ENCODE measurements at regions not wholly inside any gene's neighbourhood (a gene's known extent, or its start where the extent isn't known, plus 50 kb on each side); places are given as distances from the start of the nearest gene placed in this dataset.

GRCh38 chr6:16947375-16948015 is 154.4 kb upstream of the STMND1 start:
- Histone ChIP-seq H3K36me3 (no peaks in the 10 kb centered on the region), H3K27ac (replicated peaks in 1 of 4) (peak overlapping the region in 1 of 4 donors; percentile 24), H3K9me3 (no peaks in the 10 kb centered on the region), H3K4me1 (peaks cover 0 to 19% (median 14%) of the 10 kb centered on the region in 4 donors), H3K27me3 (no peaks in the 10 kb centered on the region), H3K4me3 (no peak overlapping the region)
- 10% methylated on average over 4 of the region's 4 CpGs for WGBS
- no peak for DNase-seq (ENCODE audit: extremely low spot score)
- intact Hi-C loops (cut with DNase I), result no loop called here
- TF ChIP-seq POLR2A (IDR thresholded peaks at IDR 0.05; ENCODE audit: low read depth) (no peak), POLR2AphosphoS5 (IDR thresholded peaks at IDR 0.05) (peak; percentile 43)

GRCh38 chr6:16944596-16944995 is 157.3 kb upstream of the STMND1 start:
- peaks cover 0 to 19% (median 14%) of the 10 kb centered on the region in 4 donors for H3K4me1 ChIP-seq
- H3K4me3 ChIP-seq, result no peak overlapping the region
- H3K27ac ChIP-seq (replicated peaks in 1 of 4), result no peak overlapping the region
- peaks cover 0 to 5% (median 0%) of the 10 kb centered on the region in 4 donors for H3K27me3 ChIP-seq
- H3K9me3 ChIP-seq, result no peaks in the 10 kb centered on the region
- no peak for TF ChIP-seq POLR2AphosphoS5 (IDR thresholded peaks at IDR 0.05)
- TF ChIP-seq CTCF (IDR thresholded peaks at IDR 0.05), result no peak
- TF ChIP-seq POLR2A (IDR thresholded peaks at IDR 0.05; ENCODE audit: low read depth), result no peak
- TF ChIP-seq EP300 (IDR thresholded peaks at IDR 0.05), result no peak
- 89% methylated on average over 3 of the region's 3 CpGs for WGBS
- H3K36me3 ChIP-seq, result no peaks in the 10 kb centered on the region
- intact Hi-C loops (cut with DNase I), result no loop called here
- DNase-seq (ENCODE audit: extremely low spot score), result no peak

- intact Hi-C loops (cut with DNase I), result no loop called here
- Histone ChIP-seq H3K4me1 (no peaks in the 10 kb centered on the region), H3K36me3 (no peaks in the 10 kb centered on the region), H3K9me3 (no peaks in the 10 kb centered on the region), H3K27me3 (peaks cover 0 to 6% (median 0%) of the 10 kb centered on the region in 4 donors), H3K4me3 (no peak overlapping the region), H3K27ac (replicated peaks in 1 of 4) (no peak overlapping the region)
- TF ChIP-seq POLR2AphosphoS5 (IDR thresholded peaks at IDR 0.05) (no peak), CTCF (IDR thresholded peaks at IDR 0.05) (no peak), EP300 (IDR thresholded peaks at IDR 0.05) (no peak), POLR2A (IDR thresholded peaks at IDR 0.05; ENCODE audit: low read depth) (no peak)
- no peak for DNase-seq (ENCODE audit: extremely low spot score)
- WGBS, result 62% methylated on average over 5 of the region's 5 CpGs
These were observed 162.0 kb upstream of the STMND1 start for GRCh38 chr6:16939839-16940238.

- Histone ChIP-seq H3K4me1 (no peaks in the 10 kb centered on the region), H3K27me3 (peaks cover 0 to 6% (median 0%) of the 10 kb centered on the region in 4 donors), H3K36me3 (no peaks in the 10 kb centered on the region), H3K9me3 (no peaks in the 10 kb centered on the region), H3K4me3 (no peak overlapping the region), H3K27ac (replicated peaks in 1 of 4) (no peak overlapping the region)
- no peak for TF ChIP-seq POLR2A (IDR thresholded peaks at IDR 0.05; ENCODE audit: low read depth)
- TF ChIP-seq CTCF (IDR thresholded peaks at IDR 0.05), result no peak
- TF ChIP-seq POLR2AphosphoS5 (IDR thresholded peaks at IDR 0.05), result no peak
- TF ChIP-seq EP300 (IDR thresholded peaks at IDR 0.05), result no peak
- intact Hi-C loops (cut with DNase I), result no loop called here
- no peak for DNase-seq (ENCODE audit: extremely low spot score)
- 79% methylated on average over 7 of the region's 7 CpGs for WGBS
These were observed 162.5 kb upstream of the STMND1 start for GRCh38 chr6:16939351-16939750.

- WGBS, result 90% methylated on average over 3 of the region's 3 CpGs
- H3K27me3 ChIP-seq, result peaks cover 0 to 6% (median 0%) of the 10 kb centered on the region in 4 donors
- H3K36me3 ChIP-seq, result no peaks in the 10 kb centered on the region
- no peaks in the 10 kb centered on the region for H3K9me3 ChIP-seq
- no peak overlapping the region for H3K27ac ChIP-seq (replicated peaks in 1 of 4)
- no peaks in the 10 kb centered on the region for H3K4me1 ChIP-seq
- H3K4me3 ChIP-seq, result no peak overlapping the region
- TF ChIP-seq EP300 (IDR thresholded peaks at IDR 0.05), result no peak
- TF ChIP-seq POLR2A (IDR thresholded peaks at IDR 0.05; ENCODE audit: low read depth), result no peak
- TF ChIP-seq POLR2AphosphoS5 (IDR thresholded peaks at IDR 0.05), result no peak
- no peak for TF ChIP-seq CTCF (IDR thresholded peaks at IDR 0.05)
- intact Hi-C loops (cut with DNase I), result no loop called here
- DNase-seq (ENCODE audit: extremely low spot score), result no peak
These were observed 165.0 kb upstream of the STMND1 start for GRCh38 chr6:16936893-16937292.

Data from esophagus muscularis mucosa (tissue), 4 donors.